GM23338 (cell line): ENCODE measurements at regions not wholly inside any gene's neighbourhood (a gene's known extent, or its start where the extent isn't known, plus 50 kb on each side); places are given as distances from the start of the nearest gene placed in this dataset.

ENCODE experiments used
- ATAC-seq: fragments of 200-7000 bp; cut with Tn5 transposase; 3 replicates; pipeline ENCODE4 v1.9.1; 2020
- DNase-seq: peaks from one replicate; pipeline ENCODE4 v3.0.0-alpha.2; 2015; ENCODE audit warnings: low spot score
- H2AFZ ChIP-seq: fragments of 200-600 bp; sonication (generic); 2 replicates; pipeline ENCODE4 v1.8.0; 2016; ENCODE audit warnings: antibody characterized with exemption, mild to moderate bottlenecking, moderate library complexity
- H3F3A ChIP-seq: fragments of 200-600 bp; sonication (generic); replicated peaks from 2 replicates; pipeline ENCODE4 v1.8.0; 2017; ENCODE audit warnings: antibody characterized with exemption, mixed run types, low read depth
- H3K27ac ChIP-seq: fragments of 200-600 bp; sonication (generic); 2 replicates; pipeline ENCODE4 v1.6.1; 2016; ENCODE audit warnings: low read depth
- H3K27me3 ChIP-seq: fragments of 200-600 bp; sonication (generic); 2 replicates; pipeline ENCODE4 v1.8.0; 2016; ENCODE audit warnings: mild to moderate bottlenecking, mixed run types, moderate library complexity; ENCODE audit not compliant: insufficient read depth
- H3K36me3 ChIP-seq: fragments of 200-600 bp; sonication (generic); 2 replicates; pipeline ENCODE4 v1.8.0; 2016; ENCODE audit warnings: mild to moderate bottlenecking; ENCODE audit not compliant: insufficient read depth
- H3K4me1 ChIP-seq: fragments of 200-600 bp; sonication (generic); 2 replicates; pipeline ENCODE4 v1.8.0; 2016; ENCODE audit warnings: mild to moderate bottlenecking, moderate library complexity; ENCODE audit not compliant: insufficient read depth
- H3K4me2 ChIP-seq: fragments of 200-600 bp; sonication (generic); 2 replicates; pipeline ENCODE4 v1.7.1; 2017; ENCODE audit warnings: mixed run types
- H3K4me3 ChIP-seq: fragments of 200-600 bp; sonication (generic); 2 replicates; pipeline ENCODE4 v1.6.1; 2016; ENCODE audit warnings: mixed run types
- H3K79me2 ChIP-seq: fragments of 200-600 bp; sonication (generic); replicated peaks from 2 replicates; pipeline ENCODE4 v1.8.0; 2017; ENCODE audit warnings: mild to moderate bottlenecking; ENCODE audit not compliant: insufficient read depth
- H3K9me2 ChIP-seq: fragments of 200-600 bp; sonication (generic); 2 replicates; pipeline ENCODE4 v1.8.0; 2017; ENCODE audit not compliant: insufficient read depth
- H4K20me1 ChIP-seq: fragments of 200-600 bp; sonication (generic); replicated peaks from 2 replicates; pipeline ENCODE4 v1.8.0; 2017; ENCODE audit warnings: mild to moderate bottlenecking; ENCODE audit not compliant: insufficient read depth
- H3K27ac Mint-ChIP-seq: 2 replicates; pipeline ENCODE4 v1.8.0; 2020; ENCODE audit warnings: inconsistent platforms, mild to moderate bottlenecking, moderate library complexity, mixed read lengths
- H3K27me3 Mint-ChIP-seq: 3 replicates; pipeline ENCODE4 v1.8.0; 2022; ENCODE audit warnings: low read depth, mild to moderate bottlenecking, moderate library complexity, mixed read lengths, inconsistent platforms; ENCODE audit not compliant: insufficient read depth, poor library complexity
- H3K36me3 Mint-ChIP-seq: 3 replicates; pipeline ENCODE4 v1.8.0; 2021; ENCODE audit warnings: low read depth, mild to moderate bottlenecking, inconsistent platforms, moderate library complexity, mixed read lengths
- H3K4me1 Mint-ChIP-seq: 3 replicates; pipeline ENCODE4 v1.8.0; 2020; ENCODE audit warnings: mild to moderate bottlenecking, inconsistent platforms, mixed read lengths
- H3K4me3 Mint-ChIP-seq: 3 replicates; pipeline ENCODE4 v1.8.0; 2021; ENCODE audit warnings: moderate library complexity, mild to moderate bottlenecking, inconsistent platforms, mixed read lengths
- H3K9me3 Mint-ChIP-seq: 3 replicates; pipeline ENCODE4 v1.8.0; 2020; ENCODE audit warnings: moderate library complexity, mild to moderate bottlenecking, inconsistent platforms, mixed read lengths
- CREB1 ChIP-seq: fragments of 250-450 bp; sonication (Bioruptor Pico); IDR thresholded peaks from 2 replicates; pipeline ENCODE4 v1.5.0; 2020; ENCODE audit warnings: low read depth, mild to moderate bottlenecking, moderate library complexity
- ETS1 ChIP-seq: IDR thresholded peaks from 2 replicates; pipeline ENCODE4 v1.6.1; 2016; ENCODE audit warnings: antibody characterized with exemption
- EZH2 ChIP-seq: fragments of 200-600 bp; sonication (generic); IDR thresholded peaks from one replicate; pipeline ENCODE4 v1.8.0; 2017; ENCODE audit warnings: antibody characterized with exemption, mild to moderate bottlenecking, low read depth; ENCODE audit not compliant: unreplicated experiment
- EZH2phosphoT487 ChIP-seq: fragments of 200-600 bp; sonication (generic); IDR thresholded peaks from one replicate; pipeline ENCODE4 v1.8.1; 2018; ENCODE audit warnings: antibody characterized with exemption; ENCODE audit not compliant: unreplicated experiment
- JUNB ChIP-seq: IDR thresholded peaks from one replicate; pipeline ENCODE4 v1.6.1; 2016; ENCODE audit warnings: antibody characterized with exemption; ENCODE audit not compliant: unreplicated experiment
- NANOG ChIP-seq: IDR thresholded peaks from 2 replicates; pipeline ENCODE4 v1.6.1; 2016; ENCODE audit warnings: antibody characterized with exemption, borderline replicate concordance
- POLR2AphosphoS5 ChIP-seq: IDR thresholded peaks from 2 replicates; pipeline ENCODE4 v1.6.1; 2016; ENCODE audit warnings: antibody characterized with exemption, low read depth
- STAT1 ChIP-seq: IDR thresholded peaks from one replicate; pipeline ENCODE4 v1.6.1; 2016; ENCODE audit warnings: antibody characterized with exemption; ENCODE audit not compliant: unreplicated experiment
- ZNF114 ChIP-seq: fragments of 250-450 bp; sonication (Bioruptor Pico); IDR thresholded peaks from 2 replicates; pipeline ENCODE4 v1.5.0; 2020; ENCODE audit warnings: mild to moderate bottlenecking, moderate library complexity
- ZNF331 ChIP-seq: fragments of 250-450 bp; sonication (Bioruptor Pico); IDR thresholded peaks from 2 replicates; pipeline ENCODE4 v1.5.0; 2020; ENCODE audit warnings: low read depth, mild to moderate bottlenecking, moderate library complexity
- TF ChIP-seq, protein P1 (sequence below), 2 experiments: fragments of 200-600 bp in 1 of 2; sonication (generic) in 1 of 2; conservative IDR thresholded peaks; 2 replicates each; pipeline versions ENCODE4 v1.5.1 to v1.6.1; 2016 to 2017; ENCODE audit warnings: antibody characterized with exemption in 2 of 2, low read depth in 2 of 2, mild to moderate bottlenecking in 2 of 2, moderate library complexity in 1 of 2
- TF ChIP-seq, protein P2 (sequence below): IDR thresholded peaks from one replicate; pipeline ENCODE4 v1.6.1; 2018; ENCODE audit warnings: antibody characterized with exemption; ENCODE audit not compliant: unreplicated experiment

DNA sequence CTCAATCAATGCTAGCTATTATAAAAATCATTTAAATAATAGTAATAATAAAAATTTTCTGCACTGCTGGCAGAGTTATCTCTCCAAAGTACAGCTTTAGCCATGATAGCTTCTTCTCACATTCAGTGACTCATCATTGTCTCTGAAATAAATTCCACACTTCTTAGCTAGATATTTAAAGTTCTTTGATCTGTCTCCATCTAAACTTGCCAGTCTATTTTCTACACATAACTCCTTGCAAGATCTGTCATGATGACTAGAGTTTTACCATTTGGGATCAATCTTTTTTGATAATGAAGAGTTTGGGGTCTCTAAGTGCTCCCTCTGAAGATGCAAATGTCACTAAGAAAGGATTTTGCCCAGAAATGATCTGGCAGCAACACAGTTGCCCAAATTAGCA is 155.4 kb upstream of the LHCGR start (continued):
- TF ChIP-seq, protein P1, sequence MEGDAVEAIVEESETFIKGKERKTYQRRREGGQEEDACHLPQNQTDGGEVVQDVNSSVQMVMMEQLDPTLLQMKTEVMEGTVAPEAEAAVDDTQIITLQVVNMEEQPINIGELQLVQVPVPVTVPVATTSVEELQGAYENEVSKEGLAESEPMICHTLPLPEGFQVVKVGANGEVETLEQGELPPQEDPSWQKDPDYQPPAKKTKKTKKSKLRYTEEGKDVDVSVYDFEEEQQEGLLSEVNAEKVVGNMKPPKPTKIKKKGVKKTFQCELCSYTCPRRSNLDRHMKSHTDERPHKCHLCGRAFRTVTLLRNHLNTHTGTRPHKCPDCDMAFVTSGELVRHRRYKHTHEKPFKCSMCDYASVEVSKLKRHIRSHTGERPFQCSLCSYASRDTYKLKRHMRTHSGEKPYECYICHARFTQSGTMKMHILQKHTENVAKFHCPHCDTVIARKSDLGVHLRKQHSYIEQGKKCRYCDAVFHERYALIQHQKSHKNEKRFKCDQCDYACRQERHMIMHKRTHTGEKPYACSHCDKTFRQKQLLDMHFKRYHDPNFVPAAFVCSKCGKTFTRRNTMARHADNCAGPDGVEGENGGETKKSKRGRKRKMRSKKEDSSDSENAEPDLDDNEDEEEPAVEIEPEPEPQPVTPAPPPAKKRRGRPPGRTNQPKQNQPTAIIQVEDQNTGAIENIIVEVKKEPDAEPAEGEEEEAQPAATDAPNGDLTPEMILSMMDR (conservative IDR thresholded peaks at IDR 0.05; ENCODE audit: low read depth in 2 of 2) = no peak
- no peak for TF ChIP-seq STAT1
- no peak for TF ChIP-seq ETS1
- TF ChIP-seq EZH2phosphoT487 = no peak
- TF ChIP-seq ZNF114 (CRISPR knock-in tag) = no peak
- TF ChIP-seq POLR2AphosphoS5 = no peak
- no peak for TF ChIP-seq CREB1 (CRISPR knock-in tag)
- TF ChIP-seq EZH2 = no peak
- TF ChIP-seq, protein P2, sequence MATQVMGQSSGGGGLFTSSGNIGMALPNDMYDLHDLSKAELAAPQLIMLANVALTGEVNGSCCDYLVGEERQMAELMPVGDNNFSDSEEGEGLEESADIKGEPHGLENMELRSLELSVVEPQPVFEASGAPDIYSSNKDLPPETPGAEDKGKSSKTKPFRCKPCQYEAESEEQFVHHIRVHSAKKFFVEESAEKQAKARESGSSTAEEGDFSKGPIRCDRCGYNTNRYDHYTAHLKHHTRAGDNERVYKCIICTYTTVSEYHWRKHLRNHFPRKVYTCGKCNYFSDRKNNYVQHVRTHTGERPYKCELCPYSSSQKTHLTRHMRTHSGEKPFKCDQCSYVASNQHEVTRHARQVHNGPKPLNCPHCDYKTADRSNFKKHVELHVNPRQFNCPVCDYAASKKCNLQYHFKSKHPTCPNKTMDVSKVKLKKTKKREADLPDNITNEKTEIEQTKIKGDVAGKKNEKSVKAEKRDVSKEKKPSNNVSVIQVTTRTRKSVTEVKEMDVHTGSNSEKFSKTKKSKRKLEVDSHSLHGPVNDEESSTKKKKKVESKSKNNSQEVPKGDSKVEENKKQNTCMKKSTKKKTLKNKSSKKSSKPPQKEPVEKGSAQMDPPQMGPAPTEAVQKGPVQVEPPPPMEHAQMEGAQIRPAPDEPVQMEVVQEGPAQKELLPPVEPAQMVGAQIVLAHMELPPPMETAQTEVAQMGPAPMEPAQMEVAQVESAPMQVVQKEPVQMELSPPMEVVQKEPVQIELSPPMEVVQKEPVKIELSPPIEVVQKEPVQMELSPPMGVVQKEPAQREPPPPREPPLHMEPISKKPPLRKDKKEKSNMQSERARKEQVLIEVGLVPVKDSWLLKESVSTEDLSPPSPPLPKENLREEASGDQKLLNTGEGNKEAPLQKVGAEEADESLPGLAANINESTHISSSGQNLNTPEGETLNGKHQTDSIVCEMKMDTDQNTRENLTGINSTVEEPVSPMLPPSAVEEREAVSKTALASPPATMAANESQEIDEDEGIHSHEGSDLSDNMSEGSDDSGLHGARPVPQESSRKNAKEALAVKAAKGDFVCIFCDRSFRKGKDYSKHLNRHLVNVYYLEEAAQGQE = no peak
- TF ChIP-seq JUNB = no peak
- no peak for TF ChIP-seq ZNF331

GRCh38 chr2:48906633-48907032 is 151.1 kb upstream of the LHCGR start:
- Mint-ChIP-seq H3K27me3 (peaks cover 4% of the 10 kb centered on the region), H3K4me3 (no peak overlapping the region), H3K36me3 (no peaks in the 10 kb centered on the region), H3K4me1 (no peaks in the 10 kb centered on the region), H3K27ac (no peak overlapping the region), H3K9me3 (no peaks in the 10 kb centered on the region)
- Histone ChIP-seq H3K27me3 (no peaks in the 10 kb centered on the region), H2AFZ (no peak overlapping the region), H3K4me2 (no peak overlapping the region), H3K4me1 (no peaks in the 10 kb centered on the region), H3K4me3 (no peak overlapping the region), H3K79me2 (no peaks in the 10 kb centered on the region), H3K9me2 (peaks cover 7% of the 10 kb centered on the region; the same call in 1 of the 2 replicates), H4K20me1 (no peaks in the 10 kb centered on the region), H3K36me3 (no peaks in the 10 kb centered on the region), H3F3A (no peaks in the 10 kb centered on the region), H3K27ac (no peak overlapping the region)
- DNase-seq = no peak
- no peak for ATAC-seq
- TF ChIP-seq JUNB (no peak), ETS1 (no peak), CREB1 (CRISPR knock-in tag) (no peak), NANOG (no peak)
- TF ChIP-seq, protein P1 (conservative IDR thresholded peaks at IDR 0.05; ENCODE audit: low read depth in 2 of 2) = no peak
